ENCODE measurements at regions not wholly inside any gene's neighbourhood (a gene's known extent, or its start where the extent isn't known, plus 50 kb on each side); places are given as distances from the start of the nearest gene placed in this dataset.

DNA sequence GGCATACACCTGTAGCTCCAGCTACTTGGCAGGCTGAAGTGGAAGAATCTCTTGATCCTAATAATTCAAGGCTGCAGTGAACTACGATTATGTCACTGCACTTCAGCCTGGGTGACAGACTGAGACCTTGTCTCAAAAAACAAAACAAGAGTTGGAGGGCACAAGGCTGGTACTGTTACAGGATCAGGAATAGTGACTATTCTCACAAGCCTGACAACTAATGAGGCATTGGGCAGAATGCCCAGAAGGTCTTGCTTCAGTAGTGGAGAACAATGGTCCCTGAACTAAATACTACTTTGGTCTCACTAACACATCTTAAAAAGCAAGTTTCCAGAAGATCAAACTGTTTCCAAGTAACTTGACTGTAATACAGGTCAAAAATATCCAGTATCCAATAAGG lies 182.9 kb upstream of the RFX3 start:
- Mint-ChIP-seq H3K4me1 (no peaks in the 10 kb centered on the region), H3K27me3 (peaks cover 19% of the 10 kb centered on the region), H3K9me3 (ENCODE audit: insufficient read depth) (no peaks in the 10 kb centered on the region), H3K27ac (no peak overlapping the region), H3K4me3 (no peak overlapping the region)
- no peaks in the 10 kb centered on the region for H3K36me3 ChIP-seq (replicated peaks in 1 of 2; ENCODE audit: control extremely low read depth in 1 of 2, control insufficient read depth in 1 of 2, extremely low read depth in 1 of 2, insufficient read depth in 2 of 2, low read length in 1 of 2)
- ATAC-seq (ENCODE audit: low read depth) (no peak), DNase-seq (no peak)
- ChIA-PET POLR2A (no interaction called here), CTCF (no interaction called here)
- intact Hi-C loops (cut with micrococcal nuclease): no loop called here
- no peaks in the 10 kb centered on the region for H4K20me1 ChIP-seq (ENCODE audit: control insufficient read depth, insufficient read depth, low read length, poor library complexity, severe bottlenecking)
- no peaks in the 10 kb centered on the region for H3K4me1 ChIP-seq (ENCODE audit: control insufficient read depth in 2 of 2, insufficient read depth in 2 of 2, low read length in 2 of 2)
- H3K27ac ChIP-seq (ENCODE audit: low read length in 2 of 2): no peak overlapping the region
- H3K9ac ChIP-seq (ENCODE audit: low read length): no peak overlapping the region
- H3K4me3 ChIP-seq (ENCODE audit: control extremely low read depth in 1 of 5, extremely low read depth in 1 of 5, insufficient read depth in 1 of 5, low read depth in 2 of 5, low read length in 4 of 5): no peak overlapping the region
- no peak overlapping the region for H3K4me2 ChIP-seq (replicated peaks; ENCODE audit: low read depth, low read length, poor library complexity, severe bottlenecking)
- no peaks in the 10 kb centered on the region for H3K9me3 ChIP-seq (ENCODE audit: control extremely low read depth in 1 of 3, control insufficient read depth in 2 of 3, insufficient read depth in 1 of 3, low read length in 2 of 3)
- no peaks in the 10 kb centered on the region for H3K27me3 ChIP-seq (replicated peaks in 1 of 4; ENCODE audit: control extremely low read depth in 1 of 4, control insufficient read depth in 3 of 4, insufficient read depth in 4 of 4, low read length in 3 of 4)
- no peak overlapping the region for H2AFZ ChIP-seq (ENCODE audit: insufficient read depth, low read depth, low read length, poor library complexity, severe bottlenecking)
- no peaks in the 10 kb centered on the region for H3K79me2 ChIP-seq (ENCODE audit: control insufficient read depth, insufficient read depth, low read length)
- TF ChIP-seq EZH2 (IDR thresholded peaks at IDR 0.05; ENCODE audit: borderline replicate concordance, insufficient read depth, low read depth, low read length, poor library complexity, severe bottlenecking): no peak
- TF ChIP-seq, protein P1, sequence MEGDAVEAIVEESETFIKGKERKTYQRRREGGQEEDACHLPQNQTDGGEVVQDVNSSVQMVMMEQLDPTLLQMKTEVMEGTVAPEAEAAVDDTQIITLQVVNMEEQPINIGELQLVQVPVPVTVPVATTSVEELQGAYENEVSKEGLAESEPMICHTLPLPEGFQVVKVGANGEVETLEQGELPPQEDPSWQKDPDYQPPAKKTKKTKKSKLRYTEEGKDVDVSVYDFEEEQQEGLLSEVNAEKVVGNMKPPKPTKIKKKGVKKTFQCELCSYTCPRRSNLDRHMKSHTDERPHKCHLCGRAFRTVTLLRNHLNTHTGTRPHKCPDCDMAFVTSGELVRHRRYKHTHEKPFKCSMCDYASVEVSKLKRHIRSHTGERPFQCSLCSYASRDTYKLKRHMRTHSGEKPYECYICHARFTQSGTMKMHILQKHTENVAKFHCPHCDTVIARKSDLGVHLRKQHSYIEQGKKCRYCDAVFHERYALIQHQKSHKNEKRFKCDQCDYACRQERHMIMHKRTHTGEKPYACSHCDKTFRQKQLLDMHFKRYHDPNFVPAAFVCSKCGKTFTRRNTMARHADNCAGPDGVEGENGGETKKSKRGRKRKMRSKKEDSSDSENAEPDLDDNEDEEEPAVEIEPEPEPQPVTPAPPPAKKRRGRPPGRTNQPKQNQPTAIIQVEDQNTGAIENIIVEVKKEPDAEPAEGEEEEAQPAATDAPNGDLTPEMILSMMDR (IDR thresholded peaks at IDR 0.05): no peak
- no CpG with 5 or more reads among the region's 1 CpG for WGBS (ENCODE audit: insufficient coverage)

DNA sequence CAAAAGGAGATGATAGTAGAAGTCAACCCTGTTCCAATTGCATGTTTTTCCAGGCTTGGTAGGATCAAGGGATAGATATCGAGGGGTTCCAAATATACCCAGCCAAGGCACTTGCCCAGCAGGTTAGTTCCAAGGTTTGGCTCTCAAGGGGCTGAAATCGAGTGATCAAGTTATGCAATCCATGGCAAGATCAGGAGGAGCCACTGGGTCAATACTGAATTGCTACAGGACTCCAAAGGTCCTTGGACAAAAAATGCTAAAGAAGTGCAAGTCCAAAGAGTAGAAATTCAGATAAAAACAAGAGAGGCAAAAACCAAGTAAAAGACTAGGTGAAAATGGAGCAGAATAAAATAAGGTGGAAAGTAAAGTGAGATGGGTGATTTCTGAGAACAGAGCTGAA lies 179.1 kb upstream of the RFX3 start:
- WGBS (ENCODE audit: insufficient coverage): 82% methylated on average over 2 of the region's 2 CpGs
- Mint-ChIP-seq H3K4me3 (no peak overlapping the region), H3K27ac (no peak overlapping the region), H3K9me3 (ENCODE audit: insufficient read depth) (no peaks in the 10 kb centered on the region), H3K4me1 (no peaks in the 10 kb centered on the region), H3K27me3 (peaks cover 42% of the 10 kb centered on the region)
- Histone ChIP-seq H3K27me3 (replicated peaks in 1 of 4; ENCODE audit: control extremely low read depth in 1 of 4, control insufficient read depth in 3 of 4, insufficient read depth in 4 of 4, low read length in 3 of 4) (no peaks in the 10 kb centered on the region), H3K79me2 (ENCODE audit: control insufficient read depth, insufficient read depth, low read length) (no peaks in the 10 kb centered on the region), H3K9me3 (ENCODE audit: control extremely low read depth in 1 of 3, control insufficient read depth in 2 of 3, insufficient read depth in 1 of 3, low read length in 2 of 3) (no peaks in the 10 kb centered on the region), H4K20me1 (ENCODE audit: control insufficient read depth, insufficient read depth, low read length, poor library complexity, severe bottlenecking) (no peaks in the 10 kb centered on the region), H3K4me3 (ENCODE audit: control extremely low read depth in 1 of 5, extremely low read depth in 1 of 5, insufficient read depth in 1 of 5, low read depth in 2 of 5, low read length in 4 of 5) (no peak overlapping the region), H3K9ac (ENCODE audit: low read length) (no peak overlapping the region), H3K4me1 (ENCODE audit: control insufficient read depth in 2 of 2, insufficient read depth in 2 of 2, low read length in 2 of 2) (no peaks in the 10 kb centered on the region), H2AFZ (ENCODE audit: insufficient read depth, low read depth, low read length, poor library complexity, severe bottlenecking) (no peak overlapping the region), H3K27ac (ENCODE audit: low read length in 2 of 2) (no peak overlapping the region), H3K4me2 (replicated peaks; ENCODE audit: low read depth, low read length, poor library complexity, severe bottlenecking) (no peak overlapping the region), H3K36me3 (replicated peaks in 1 of 2; ENCODE audit: control extremely low read depth in 1 of 2, control insufficient read depth in 1 of 2, extremely low read depth in 1 of 2, insufficient read depth in 2 of 2, low read length in 1 of 2) (no peaks in the 10 kb centered on the region)
- ChIA-PET POLR2A (no interaction called here), CTCF (no interaction called here)
- no peak for TF ChIP-seq EZH2 (IDR thresholded peaks at IDR 0.05; ENCODE audit: borderline replicate concordance, insufficient read depth, low read depth, low read length, poor library complexity, severe bottlenecking)
- TF ChIP-seq, protein P1 (IDR thresholded peaks at IDR 0.05): no peak
- intact Hi-C loops (cut with micrococcal nuclease): no loop called here
- ATAC-seq (ENCODE audit: low read depth): no peak
- no peak for DNase-seq

All from B cell (primary cell).